Right renal pelvis (tissue), 4 donors: ENCODE measurements at regions not wholly inside any gene's neighbourhood (a gene's known extent, or its start where the extent isn't known, plus 50 kb on each side); places are given as distances from the start of the nearest gene placed in this dataset.
"Not testable (repeated sequence)": the region's sequence is repeated elsewhere in the genome, so short reads cannot be mapped to it uniquely, and the experiment has no call there.

Experiments used
- DNase-seq, 4 donors: peaks; one replicate each; pipeline ENCODE4 v3.0.0-alpha.2; 2013; ENCODE audit warnings: low read depth in 4 of 4, low spot score in 3 of 4, missing footprints in 1 of 4

- DNase-seq, result no peak
Observed at GRCh38 chr13:44786756-44787155, 202.5 kb downstream of the NUFIP1 start.

- DNase-seq, result no peak
Observed at GRCh38 chr13:44785401-44785800, 203.9 kb downstream of the NUFIP1 start.

- no peak for DNase-seq
Observed at GRCh38 chr13:44784708-44785080, 204.6 kb downstream of the NUFIP1 start.

- DNase-seq, result no peak
Observed at GRCh38 chr13:44783994-44784707, 205.1 kb downstream of the NUFIP1 start.

- DNase-seq, result no peak
Observed at GRCh38 chr13:44780591-44781280, 204.6 kb upstream of the TSC22D1 start.

GRCh38 chr13:44778761-44779484 lies 202.8 kb upstream of the TSC22D1 start:
- no peak for DNase-seq

GRCh38 chr13:44775290-44775689 lies 199.2 kb upstream of the TSC22D1 start:
- DNase-seq, result not testable (repeated sequence)

- DNase-seq, result no peak
Observed at GRCh38 chr13:44770951-44771350, 194.8 kb upstream of the TSC22D1 start.

GRCh38 chr13:44769686-44770085 lies 193.6 kb upstream of the TSC22D1 start:
- no peak for DNase-seq

- no peak for DNase-seq
Observed at GRCh38 chr13:44768775-44769581, 192.8 kb upstream of the TSC22D1 start.

GRCh38 chr13:44768239-44768638 lies 192.1 kb upstream of the TSC22D1 start:
- no peak for DNase-seq

GRCh38 chr13:44765001-44765471 lies 188.9 kb upstream of the TSC22D1 start:
- no peak for DNase-seq

GRCh38 chr13:44764302-44764692 lies 188.2 kb upstream of the TSC22D1 start:
- no peak for DNase-seq

GRCh38 chr13:44763615-44764301 lies 187.6 kb upstream of the TSC22D1 start:
- DNase-seq, result no peak

- DNase-seq, result no peak
Observed at GRCh38 chr13:44762911-44763310, 186.8 kb upstream of the TSC22D1 start.

- DNase-seq, result no peak
Observed at GRCh38 chr13:44760434-44760833, 184.3 kb upstream of the TSC22D1 start.

- DNase-seq, result no peak
Observed at GRCh38 chr13:44759384-44760360, 183.5 kb upstream of the TSC22D1 start.

- DNase-seq, result no peak
Observed at GRCh38 chr13:44758630-44759383, 182.7 kb upstream of the TSC22D1 start.
